Mucosa of descending colon (tissue), 3 donors: ENCODE measurements at regions not wholly inside any gene's neighbourhood (a gene's known extent, or its start where the extent isn't known, plus 50 kb on each side); places are given as distances from the start of the nearest gene placed in this dataset.
A peak's percentile ranks its signal among the peaks of the same experiment; 100 is the strongest.

Source experiments
- ATAC-seq: fragments of 200-7000 bp; cut with Tn5 transposase; one replicate; pipeline ENCODE4 v1.9.1; 2020; ENCODE audit warnings: mild to moderate bottlenecking, moderate library complexity
- DNase-seq, 3 donors: peaks; one replicate each; pipeline ENCODE4 v3.0.0-alpha.2; 2020
- H3K36me3 ChIP-seq: fragments of 200-600 bp; one replicate; pipeline ENCODE4 v1.8.0; 2021; ENCODE audit warnings: low read depth, mild to moderate bottlenecking
- H3K4me1 ChIP-seq: fragments of 200-600 bp; one replicate; pipeline ENCODE4 v1.8.0; 2021; ENCODE audit warnings: low read depth, mild to moderate bottlenecking
- H3K4me3 ChIP-seq: fragments of 200-600 bp; one replicate; pipeline ENCODE4 v1.8.0; 2021; ENCODE audit warnings: mild to moderate bottlenecking
- H3K9me3 ChIP-seq: fragments of 200-600 bp; one replicate; pipeline ENCODE4 v1.8.0; 2021; ENCODE audit warnings: mild to moderate bottlenecking
- CTCF ChIP-seq: fragments of 200-600 bp; IDR thresholded peaks from one replicate; pipeline ENCODE4 v1.8.0; 2022; ENCODE audit warnings: antibody characterized with exemption, mild to moderate bottlenecking
- intact Hi-C, 2 donors: fragments of 100-400 bp; cut with DNase I in 1 of 2; cut with micrococcal nuclease in 1 of 2; formaldehyde crosslinking; loops; one replicate each; pipeline versions ENCODE4 v1.11.0 to v1.11.1; 2022; cut with DNase I, micrococcal nuclease
- donor health status: DM: no; HTN: no; CAD: no; lungs with moderate emphysema.
- donor health status: DM: no; HTN: no; CAD: no.
- donor health status: DM: no; HTN: yes; CAD: no.

- no peak for TF ChIP-seq CTCF
- Histone ChIP-seq H3K36me3 (no peaks in the 10 kb centered on the region), H3K9me3 (no peaks in the 10 kb centered on the region), H3K4me1 (no peaks in the 10 kb centered on the region), H3K4me3 (no peak overlapping the region)
- DNase-seq (no peak), ATAC-seq (no peak)
- intact Hi-C loops, result no loop called here
Observed at GRCh38 chr12:115700896-115701465, 576.5 kb downstream of the MED13L start.

GRCh38 chr12:115700081-115700480 is 577.4 kb downstream of the MED13L start:
- no peaks in the 10 kb centered on the region for H3K4me1 ChIP-seq
- intact Hi-C loops, result no loop called here
- H3K9me3 ChIP-seq, result no peaks in the 10 kb centered on the region
- no peak for TF ChIP-seq CTCF
- ATAC-seq, result no peak
- no peak for DNase-seq
- H3K4me3 ChIP-seq, result no peak overlapping the region
- H3K36me3 ChIP-seq, result no peaks in the 10 kb centered on the region

DNA sequence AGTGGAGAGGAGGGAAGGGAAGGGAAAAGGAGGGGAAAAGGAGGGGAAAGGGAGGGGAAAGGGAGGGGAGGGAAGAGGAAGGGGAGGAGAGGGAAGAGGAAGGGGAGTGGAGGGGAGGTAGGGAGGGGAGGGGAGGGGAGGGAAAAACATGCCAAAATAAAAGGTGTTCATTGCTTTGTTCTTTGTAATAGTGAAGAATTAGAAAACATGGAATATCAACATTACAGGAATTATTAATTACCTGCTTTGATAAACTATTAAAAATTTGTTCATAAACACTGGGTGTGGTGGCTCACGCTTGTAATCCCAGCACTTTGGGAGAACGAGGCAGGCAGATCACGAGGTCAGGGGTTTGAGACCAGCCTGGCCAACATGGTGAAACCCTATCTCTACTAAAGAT is 579.2 kb downstream of the MED13L start:
- intact Hi-C loops, result no loop called here
- Histone ChIP-seq H3K36me3 (no peaks in the 10 kb centered on the region), H3K4me3 (no peak overlapping the region), H3K9me3 (no peaks in the 10 kb centered on the region), H3K4me1 (no peaks in the 10 kb centered on the region)
- DNase-seq (no peak), ATAC-seq (no peak)
- TF ChIP-seq CTCF, result no peak

DNA sequence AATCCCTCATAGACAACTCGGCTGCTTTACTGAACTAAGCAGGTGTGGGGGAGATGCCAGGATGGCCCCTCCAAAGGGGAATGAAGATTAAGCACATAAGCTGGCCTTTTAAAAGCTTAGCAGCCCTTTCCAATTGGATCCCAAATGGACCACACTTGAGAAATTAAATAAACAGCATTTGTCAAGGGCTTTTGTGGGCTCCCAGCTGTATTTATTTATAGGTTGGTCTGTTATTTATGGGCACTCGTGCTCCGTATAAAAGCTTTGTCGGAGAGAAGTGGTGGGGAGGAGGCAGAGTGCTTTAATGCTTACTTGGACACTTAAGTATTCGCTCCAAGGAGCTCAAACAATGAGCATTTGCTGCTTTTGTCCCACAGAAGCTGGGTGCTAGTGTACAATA is 580.2 kb downstream of the MED13L start:
- intact Hi-C loops, result no loop called here
- no peaks in the 10 kb centered on the region for H3K9me3 ChIP-seq
- no peak for TF ChIP-seq CTCF
- no peaks in the 10 kb centered on the region for H3K4me1 ChIP-seq
- no peak for ATAC-seq
- no peak for DNase-seq
- no peak overlapping the region for H3K4me3 ChIP-seq
- H3K36me3 ChIP-seq, result no peaks in the 10 kb centered on the region

DNA sequence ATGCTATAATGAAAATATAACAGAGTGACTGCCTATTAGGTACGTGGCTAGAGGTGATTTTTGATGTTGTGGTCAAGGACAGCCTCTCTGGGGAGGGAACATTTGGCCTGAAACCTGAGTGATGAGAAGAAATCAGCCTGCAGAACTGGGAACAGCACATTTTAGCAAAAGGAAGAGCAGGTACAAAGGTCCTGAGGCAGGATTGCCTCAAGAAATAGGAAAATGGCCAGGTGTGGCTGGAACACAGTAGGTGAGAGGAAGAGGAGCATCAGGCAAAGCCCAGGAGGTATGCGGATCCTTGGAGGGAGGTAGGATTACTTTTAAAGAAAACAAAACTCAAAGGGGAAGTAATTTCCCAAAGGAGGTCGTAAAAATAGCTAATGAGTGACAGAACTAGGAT is 582.9 kb downstream of the MED13L start:
- intact Hi-C loops, result no loop called here
- ATAC-seq (no peak), DNase-seq (no peak)
- no peak for TF ChIP-seq CTCF
- Histone ChIP-seq H3K36me3 (no peaks in the 10 kb centered on the region), H3K4me3 (no peak overlapping the region), H3K4me1 (no peaks in the 10 kb centered on the region), H3K9me3 (no peaks in the 10 kb centered on the region)

DNA sequence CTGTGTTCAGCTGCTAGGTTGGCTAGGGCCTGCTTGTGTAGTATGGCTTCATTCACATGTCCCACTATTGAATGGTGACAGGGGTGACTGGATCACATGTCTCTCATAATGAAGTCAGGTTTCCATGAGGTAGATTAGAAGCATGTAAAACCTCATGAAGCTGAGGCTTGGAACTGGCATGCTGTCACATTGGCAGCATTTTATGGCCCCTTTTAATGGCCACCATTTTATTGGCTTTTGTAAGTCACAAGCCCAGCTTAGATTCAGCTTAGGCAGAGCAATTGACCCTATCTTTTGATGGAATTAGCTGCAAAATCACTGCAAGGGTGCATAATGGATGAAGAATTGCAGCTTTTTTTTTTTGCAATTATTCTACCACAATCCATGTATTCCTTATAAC is 583.5 kb downstream of the MED13L start:
- no peaks in the 10 kb centered on the region for H3K9me3 ChIP-seq
- no peak for TF ChIP-seq CTCF
- no peaks in the 10 kb centered on the region for H3K36me3 ChIP-seq
- ATAC-seq (peak; percentile 66), DNase-seq (peak in 1 of 3 donors; percentile 33)
- no peak overlapping the region for H3K4me3 ChIP-seq
- intact Hi-C loops, result no loop called here
- H3K4me1 ChIP-seq, result no peaks in the 10 kb centered on the region
